ENCODE measurements at regions not wholly inside any gene's neighbourhood (a gene's known extent, or its start where the extent isn't known, plus 50 kb on each side); places are given as distances from the start of the nearest gene placed in this dataset.

GRCh38 chr13:70385852-70386251 is 277.6 kb upstream of the KLHL1 start:
- no peaks in the 10 kb centered on the region for H3K36me3 Mint-ChIP-seq (ENCODE audit: insufficient read depth)
- peaks cover 2% of the 10 kb centered on the region for H3K9me3 Mint-ChIP-seq

GRCh38 chr13:70384156-70384555 is 275.9 kb upstream of the KLHL1 start:
- DNase-seq (ENCODE audit: low spot score in 2 of 2) (no peak), ATAC-seq (replicated peaks; ENCODE audit: extremely low read depth, poor library complexity, severe bottlenecking) (no peak)
- Mint-ChIP-seq H3K4me1 (no peaks in the 10 kb centered on the region), H3K36me3 (ENCODE audit: insufficient read depth) (no peaks in the 10 kb centered on the region), H3K27me3 (no peaks in the 10 kb centered on the region), H3K4me3 (no peak overlapping the region), H3K27ac (ENCODE audit: low read depth) (no peak overlapping the region), H3K9me3 (peaks cover 5% of the 10 kb centered on the region)

More at GRCh38 chr13:70385852-70386251, 277.6 kb upstream of the KLHL1 start:
- no peaks in the 10 kb centered on the region for H3K4me1 Mint-ChIP-seq
- H3K27ac Mint-ChIP-seq (ENCODE audit: low read depth) = no peak overlapping the region
- no peak for ATAC-seq (replicated peaks; ENCODE audit: extremely low read depth, poor library complexity, severe bottlenecking)
- H3K27me3 Mint-ChIP-seq = no peaks in the 10 kb centered on the region
- H3K4me3 Mint-ChIP-seq = no peak overlapping the region
- no peak for DNase-seq (ENCODE audit: low spot score in 2 of 2)

GRCh38 chr13:70380809-70381208 is 272.6 kb upstream of the KLHL1 start:
- DNase-seq (ENCODE audit: low spot score in 2 of 2) (no peak), ATAC-seq (replicated peaks; ENCODE audit: extremely low read depth, poor library complexity, severe bottlenecking) (no peak)
- peaks cover 5% of the 10 kb centered on the region for H3K9me3 Mint-ChIP-seq
- no peaks in the 10 kb centered on the region for H3K36me3 Mint-ChIP-seq (ENCODE audit: insufficient read depth)
- no peak overlapping the region for H3K27ac Mint-ChIP-seq (ENCODE audit: low read depth)
- no peaks in the 10 kb centered on the region for H3K27me3 Mint-ChIP-seq
- H3K4me1 Mint-ChIP-seq = no peaks in the 10 kb centered on the region
- H3K4me3 Mint-ChIP-seq = no peak overlapping the region

- no peaks in the 10 kb centered on the region for H3K27me3 Mint-ChIP-seq
- DNase-seq (ENCODE audit: low spot score in 2 of 2) (no peak), ATAC-seq (replicated peaks; ENCODE audit: extremely low read depth, poor library complexity, severe bottlenecking) (no peak)
- no peak overlapping the region for H3K27ac Mint-ChIP-seq (ENCODE audit: low read depth)
- no peaks in the 10 kb centered on the region for H3K36me3 Mint-ChIP-seq (ENCODE audit: insufficient read depth)
- H3K9me3 Mint-ChIP-seq = peaks cover 7% of the 10 kb centered on the region
- H3K4me3 Mint-ChIP-seq = no peak overlapping the region
- H3K4me1 Mint-ChIP-seq = no peaks in the 10 kb centered on the region
These were observed 267.5 kb upstream of the KLHL1 start for GRCh38 chr13:70375718-70376117.

GRCh38 chr13:70370924-70371323 is 262.7 kb upstream of the KLHL1 start:
- no peak overlapping the region for H3K27ac Mint-ChIP-seq (ENCODE audit: low read depth)
- peaks cover 13% of the 10 kb centered on the region for H3K9me3 Mint-ChIP-seq
- no peaks in the 10 kb centered on the region for H3K27me3 Mint-ChIP-seq
- H3K36me3 Mint-ChIP-seq (ENCODE audit: insufficient read depth) = no peaks in the 10 kb centered on the region
- ATAC-seq (replicated peaks; ENCODE audit: extremely low read depth, poor library complexity, severe bottlenecking) (no peak), DNase-seq (ENCODE audit: low spot score in 2 of 2) (no peak)
- no peak overlapping the region for H3K4me3 Mint-ChIP-seq
- no peaks in the 10 kb centered on the region for H3K4me1 Mint-ChIP-seq

GRCh38 chr13:70366720-70367119 is 258.5 kb upstream of the KLHL1 start:
- no peak overlapping the region for H3K4me3 Mint-ChIP-seq
- DNase-seq (ENCODE audit: low spot score in 2 of 2) (no peak), ATAC-seq (replicated peaks; ENCODE audit: extremely low read depth, poor library complexity, severe bottlenecking) (no peak)
- H3K9me3 Mint-ChIP-seq = peaks cover 26% of the 10 kb centered on the region
- no peak overlapping the region for H3K27ac Mint-ChIP-seq (ENCODE audit: low read depth)
- no peaks in the 10 kb centered on the region for H3K4me1 Mint-ChIP-seq
- no peaks in the 10 kb centered on the region for H3K27me3 Mint-ChIP-seq
- no peaks in the 10 kb centered on the region for H3K36me3 Mint-ChIP-seq (ENCODE audit: insufficient read depth)

- Mint-ChIP-seq H3K27me3 (no peaks in the 10 kb centered on the region), H3K4me1 (no peaks in the 10 kb centered on the region), H3K36me3 (ENCODE audit: insufficient read depth) (no peaks in the 10 kb centered on the region), H3K9me3 (peaks cover 17% of the 10 kb centered on the region), H3K27ac (ENCODE audit: low read depth) (no peak overlapping the region), H3K4me3 (no peak overlapping the region)
- no peak for ATAC-seq (replicated peaks; ENCODE audit: extremely low read depth, poor library complexity, severe bottlenecking)
- DNase-seq (ENCODE audit: low spot score in 2 of 2) = no peak
These were observed 255.7 kb upstream of the KLHL1 start for GRCh38 chr13:70363991-70364390.

- Mint-ChIP-seq H3K4me3 (no peak overlapping the region), H3K36me3 (ENCODE audit: insufficient read depth) (no peaks in the 10 kb centered on the region), H3K27ac (ENCODE audit: low read depth) (no peak overlapping the region), H3K4me1 (no peaks in the 10 kb centered on the region), H3K27me3 (no peaks in the 10 kb centered on the region), H3K9me3 (peaks cover 17% of the 10 kb centered on the region)
- DNase-seq (ENCODE audit: low spot score in 2 of 2) (no peak), ATAC-seq (replicated peaks; ENCODE audit: extremely low read depth, poor library complexity, severe bottlenecking) (no peak)
These were observed 254.7 kb upstream of the KLHL1 start for GRCh38 chr13:70362820-70363570.

- Mint-ChIP-seq H3K36me3 (ENCODE audit: insufficient read depth) (no peaks in the 10 kb centered on the region), H3K27me3 (no peaks in the 10 kb centered on the region), H3K4me1 (no peaks in the 10 kb centered on the region), H3K9me3 (peaks cover 5% of the 10 kb centered on the region), H3K27ac (ENCODE audit: low read depth) (no peak overlapping the region), H3K4me3 (no peak overlapping the region)
- DNase-seq (ENCODE audit: low spot score in 2 of 2) (no peak), ATAC-seq (replicated peaks; ENCODE audit: extremely low read depth, poor library complexity, severe bottlenecking) (no peak)
These were observed 248.8 kb upstream of the KLHL1 start for GRCh38 chr13:70357031-70357430.

- H3K27me3 Mint-ChIP-seq = no peaks in the 10 kb centered on the region
- DNase-seq (ENCODE audit: low spot score in 2 of 2) (no peak), ATAC-seq (replicated peaks; ENCODE audit: extremely low read depth, poor library complexity, severe bottlenecking) (no peak)
- H3K9me3 Mint-ChIP-seq = peaks cover 5% of the 10 kb centered on the region
- no peaks in the 10 kb centered on the region for H3K36me3 Mint-ChIP-seq (ENCODE audit: insufficient read depth)
- H3K4me3 Mint-ChIP-seq = no peak overlapping the region
- no peaks in the 10 kb centered on the region for H3K4me1 Mint-ChIP-seq
- no peak overlapping the region for H3K27ac Mint-ChIP-seq (ENCODE audit: low read depth)
These were observed 244.8 kb upstream of the KLHL1 start for GRCh38 chr13:70353096-70353495.

- Mint-ChIP-seq H3K36me3 (ENCODE audit: insufficient read depth) (no peaks in the 10 kb centered on the region), H3K4me1 (no peaks in the 10 kb centered on the region), H3K27me3 (no peaks in the 10 kb centered on the region), H3K4me3 (no peak overlapping the region), H3K27ac (ENCODE audit: low read depth) (no peak overlapping the region), H3K9me3 (peaks cover 7% of the 10 kb centered on the region)
- no peak for ATAC-seq (replicated peaks; ENCODE audit: extremely low read depth, poor library complexity, severe bottlenecking)
- DNase-seq (ENCODE audit: low spot score in 2 of 2) = no peak
These were observed 239.8 kb upstream of the KLHL1 start for GRCh38 chr13:70347947-70348620.

GRCh38 chr13:70339738-70340137 is 231.5 kb upstream of the KLHL1 start:
- no peaks in the 10 kb centered on the region for H3K4me1 Mint-ChIP-seq
- H3K4me3 Mint-ChIP-seq = no peak overlapping the region
- peaks cover 15% of the 10 kb centered on the region for H3K9me3 Mint-ChIP-seq
- H3K27me3 Mint-ChIP-seq = no peaks in the 10 kb centered on the region
- no peak overlapping the region for H3K27ac Mint-ChIP-seq (ENCODE audit: low read depth)
- no peak for DNase-seq (ENCODE audit: low spot score in 2 of 2)
- no peaks in the 10 kb centered on the region for H3K36me3 Mint-ChIP-seq (ENCODE audit: insufficient read depth)
- no peak for ATAC-seq (replicated peaks; ENCODE audit: extremely low read depth, poor library complexity, severe bottlenecking)

- Mint-ChIP-seq H3K27me3 (no peaks in the 10 kb centered on the region), H3K4me1 (no peaks in the 10 kb centered on the region), H3K36me3 (ENCODE audit: insufficient read depth) (no peaks in the 10 kb centered on the region), H3K4me3 (no peak overlapping the region), H3K9me3 (peaks cover 15% of the 10 kb centered on the region), H3K27ac (ENCODE audit: low read depth) (no peak overlapping the region)
- ATAC-seq (replicated peaks; ENCODE audit: extremely low read depth, poor library complexity, severe bottlenecking) (no peak), DNase-seq (ENCODE audit: low spot score in 2 of 2) (no peak)
These were observed 230.4 kb upstream of the KLHL1 start for GRCh38 chr13:70338609-70339008.

Measured in central memory CD8-positive, alpha-beta T cell (primary cell).